Adrenal gland (tissue), 9 donors: ENCODE measurements at regions not wholly inside any gene's neighbourhood (a gene's known extent, or its start where the extent isn't known, plus 50 kb on each side); places are given as distances from the start of the nearest gene placed in this dataset.

Source experiments
- DNase-seq, 7 donors: peaks; one replicate each; pipeline ENCODE4 v3.0.0-alpha.2; 2019 to 2020
- H3K27ac ChIP-seq, 5 donors: fragments of 200-600 bp; sonication (generic) in 4 of 5; 1 replicate in 3 of 5; 2 replicates in 2 of 5; pipeline versions ENCODE4 v1.5.1 to v1.8.0; 2016 to 2020; ENCODE audit warnings: mild to moderate bottlenecking in 1 of 5
- H3K27me3 ChIP-seq: fragments of 200-600 bp; 2 replicates; pipeline ENCODE4 v1.8.0; 2021
- H3K36me3 ChIP-seq, 2 donors: fragments of 200-600 bp; replicated peaks in 1 of 2; 1 replicate in 1 of 2; 2 replicates in 1 of 2; pipeline versions ENCODE4 v1.5.1 to v1.8.0; 2018 to 2022
- H3K4me1 ChIP-seq, 2 donors: fragments of 200-600 bp; replicated peaks in 1 of 2; 1 replicate in 1 of 2; 2 replicates in 1 of 2; pipeline versions ENCODE4 v1.5.1 to v1.8.0; 2018 to 2021
- H3K4me3 ChIP-seq, 4 donors: fragments of 200-600 bp; sonication (generic) in 3 of 4; one replicate each; pipeline ENCODE4 v1.5.1; 2016 to 2018
- H3K9me3 ChIP-seq, 3 donors: fragments of 200-600 bp; sonication (generic) in 1 of 3; replicated peaks in 1 of 3; 1 replicate in 2 of 3; 2 replicates in 1 of 3; pipeline versions ENCODE4 v1.5.1 to v1.8.0; 2016 to 2021
- POLR2A ChIP-seq, 2 donors: fragments of 450-650 bp; IDR thresholded peaks; one replicate each; pipeline ENCODE4 v1.6.1; 2017; ENCODE audit warnings: antibody characterized with exemption in 2 of 2, mild to moderate bottlenecking in 2 of 2, moderate library complexity in 1 of 2
- WGBS, 4 donors: extraction: QIAGEN DNeasy Blood & Tissue Kit in 2 of 4; methylation state at CpG; one replicate each; pipeline versions ENCODE4 v1.1.5 to v1.1.7; 2013 to 2017; 5-methylcytosine and 5-hydroxymethylcytosine counted together
- intact Hi-C, 2 donors: fragments of 100-400 bp; cut with DNase I; formaldehyde crosslinking; loops; one replicate each; pipeline versions ENCODE4 v1.14.1 to v1.15.0; 2022 to 2023
- TF ChIP-seq, protein P1 (sequence below), 6 experiments: fragments of 450-650 bp in 4 of 6; fragments of 200-600 bp in 2 of 6; sonication (generic) in 1 of 6; IDR thresholded peaks; 1 replicate in 5 of 6; 2 replicates in 1 of 6; pipeline versions ENCODE4 v1.5.1 to v1.8.0; 2016 to 2021; ENCODE audit warnings: antibody characterized with exemption in 6 of 6, mild to moderate bottlenecking in 2 of 6, moderate library complexity in 1 of 6
- donor health status: healthy with polysubstance abuse.
- donor health status: Bipolar disorder and iron deficiency.
- donor health status: DM: yes; HTN: yes; CAD: no.
- donor health status: DM: no; HTN: no; CAD: no.
- donor health status: DM: no; HTN: no; CAD: no.

DNA sequence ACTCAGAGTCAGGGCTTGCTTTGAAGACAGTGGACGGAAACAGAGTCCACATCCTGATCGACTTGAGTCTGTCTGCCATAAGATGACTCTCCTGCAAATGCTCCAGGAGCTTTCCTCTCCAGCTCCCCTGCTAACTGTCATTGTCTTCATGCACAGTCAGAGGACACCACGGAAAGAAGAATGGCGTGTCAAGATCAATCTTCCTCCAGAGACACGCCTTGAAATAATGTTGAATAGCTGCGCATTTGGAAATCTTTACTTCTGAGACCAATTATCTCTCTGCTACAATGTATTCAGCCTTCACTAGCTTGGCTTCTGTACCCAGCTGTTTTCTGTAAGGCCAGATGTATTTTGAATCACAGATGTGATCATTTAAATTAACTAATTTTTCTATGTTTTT, 457.2 kb downstream of the CDH2 start:
- H3K4me3 ChIP-seq = no peak overlapping the region
- no peaks in the 10 kb centered on the region for H3K9me3 ChIP-seq
- intact Hi-C loops = no loop called here
- DNase-seq = no peak
- H3K27me3 ChIP-seq = no peaks in the 10 kb centered on the region
- 74 to 84% (median 80%) methylated on average over 6 of the region's 6 CpGs for WGBS, 4 donors
- no peak for TF ChIP-seq POLR2A (IDR thresholded peaks at IDR 0.05)
- TF ChIP-seq, protein P1, sequence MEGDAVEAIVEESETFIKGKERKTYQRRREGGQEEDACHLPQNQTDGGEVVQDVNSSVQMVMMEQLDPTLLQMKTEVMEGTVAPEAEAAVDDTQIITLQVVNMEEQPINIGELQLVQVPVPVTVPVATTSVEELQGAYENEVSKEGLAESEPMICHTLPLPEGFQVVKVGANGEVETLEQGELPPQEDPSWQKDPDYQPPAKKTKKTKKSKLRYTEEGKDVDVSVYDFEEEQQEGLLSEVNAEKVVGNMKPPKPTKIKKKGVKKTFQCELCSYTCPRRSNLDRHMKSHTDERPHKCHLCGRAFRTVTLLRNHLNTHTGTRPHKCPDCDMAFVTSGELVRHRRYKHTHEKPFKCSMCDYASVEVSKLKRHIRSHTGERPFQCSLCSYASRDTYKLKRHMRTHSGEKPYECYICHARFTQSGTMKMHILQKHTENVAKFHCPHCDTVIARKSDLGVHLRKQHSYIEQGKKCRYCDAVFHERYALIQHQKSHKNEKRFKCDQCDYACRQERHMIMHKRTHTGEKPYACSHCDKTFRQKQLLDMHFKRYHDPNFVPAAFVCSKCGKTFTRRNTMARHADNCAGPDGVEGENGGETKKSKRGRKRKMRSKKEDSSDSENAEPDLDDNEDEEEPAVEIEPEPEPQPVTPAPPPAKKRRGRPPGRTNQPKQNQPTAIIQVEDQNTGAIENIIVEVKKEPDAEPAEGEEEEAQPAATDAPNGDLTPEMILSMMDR (IDR thresholded peaks at IDR 0.05) = no peak
- H3K27ac ChIP-seq = no peak overlapping the region
- no peaks in the 10 kb centered on the region for H3K4me1 ChIP-seq
- no peaks in the 10 kb centered on the region for H3K36me3 ChIP-seq

DNA sequence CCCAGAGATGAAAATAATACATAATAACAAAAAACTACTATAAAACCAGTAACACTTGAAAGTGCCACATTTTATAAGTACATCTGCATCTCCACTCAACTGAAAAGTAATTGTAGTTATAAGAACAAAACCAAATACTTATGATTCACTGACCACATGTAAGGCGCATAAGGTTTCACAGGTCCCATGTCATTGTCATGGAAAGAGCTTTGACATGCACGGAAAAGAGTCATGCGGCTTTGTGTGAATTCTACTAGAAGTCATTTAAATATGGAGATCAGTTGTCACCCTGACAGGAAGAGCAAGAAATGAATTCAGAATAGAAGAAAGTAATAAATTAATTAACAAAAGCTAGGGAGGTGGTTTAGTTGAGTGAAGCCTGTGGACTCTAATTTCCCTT, 459.1 kb downstream of the CDH2 start:
- Histone ChIP-seq H3K4me3 (no peak overlapping the region), H3K36me3 (no peaks in the 10 kb centered on the region), H3K9me3 (no peaks in the 10 kb centered on the region), H3K27ac (no peak overlapping the region), H3K27me3 (no peaks in the 10 kb centered on the region), H3K4me1 (no peaks in the 10 kb centered on the region)
- WGBS, 4 donors = 88 to 96% (median 89%) methylated on average over 3 of the region's 3 CpGs
- no peak for DNase-seq
- TF ChIP-seq POLR2A (IDR thresholded peaks at IDR 0.05) = no peak
- TF ChIP-seq, protein P1 (IDR thresholded peaks at IDR 0.05) = no peak
- intact Hi-C loops = no loop called here

DNA sequence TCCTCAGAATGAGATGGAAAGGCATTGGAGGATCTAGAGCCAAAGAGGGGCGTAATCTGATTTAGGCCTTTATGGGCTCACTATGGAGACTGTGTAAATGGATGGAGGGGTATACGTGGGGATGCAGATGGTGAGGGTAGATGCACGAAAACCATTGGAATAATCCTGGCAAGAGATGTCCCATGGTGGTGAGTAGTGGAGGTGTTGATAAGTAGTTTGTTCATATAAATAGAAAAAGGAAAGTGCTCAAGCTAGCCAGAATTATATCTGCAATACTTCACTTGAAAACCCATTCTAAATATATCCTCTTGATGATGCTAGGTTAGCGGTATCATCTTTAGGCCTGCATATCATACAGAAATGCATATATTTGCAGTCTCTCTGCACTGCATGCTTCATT, 459.7 kb downstream of the CDH2 start:
- no peak for DNase-seq
- no peaks in the 10 kb centered on the region for H3K36me3 ChIP-seq
- no peaks in the 10 kb centered on the region for H3K4me1 ChIP-seq
- intact Hi-C loops = no loop called here
- no peaks in the 10 kb centered on the region for H3K9me3 ChIP-seq
- H3K27ac ChIP-seq = no peak overlapping the region
- no peak for TF ChIP-seq POLR2A (IDR thresholded peaks at IDR 0.05)
- TF ChIP-seq, protein P1 (IDR thresholded peaks at IDR 0.05) = no peak
- H3K4me3 ChIP-seq = no peak overlapping the region
- no peaks in the 10 kb centered on the region for H3K27me3 ChIP-seq
- WGBS, 4 donors = 84 to 96% (median 90%) methylated on average over 4 of the region's 4 CpGs

DNA sequence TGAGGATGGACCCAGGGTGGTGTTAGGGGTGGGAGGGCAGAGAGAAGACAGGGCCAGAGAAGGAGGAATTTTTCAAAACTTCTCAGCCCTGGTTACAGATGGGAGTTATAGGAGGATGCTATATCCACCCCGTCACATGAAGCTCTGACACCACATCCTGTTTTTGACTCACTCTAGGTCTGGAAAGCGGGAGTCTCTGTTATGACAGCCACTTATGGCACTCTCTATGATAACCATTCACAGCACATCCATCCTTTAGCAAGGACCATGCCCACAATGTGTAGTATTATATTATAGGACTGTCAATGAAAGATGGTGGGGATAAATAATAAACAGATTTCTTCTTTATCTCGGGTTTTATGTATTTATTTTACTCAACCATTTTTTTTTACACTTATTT, 461.2 kb downstream of the CDH2 start:
- Histone ChIP-seq H3K4me1 (no peaks in the 10 kb centered on the region), H3K9me3 (no peaks in the 10 kb centered on the region), H3K27ac (no peak overlapping the region), H3K27me3 (no peaks in the 10 kb centered on the region), H3K36me3 (no peaks in the 10 kb centered on the region), H3K4me3 (no peak overlapping the region)
- no peak for DNase-seq
- WGBS, 4 donors = 82 to 87% (median 85%) methylated on average over 3 of the region's 3 CpGs
- no peak for TF ChIP-seq POLR2A (IDR thresholded peaks at IDR 0.05)
- TF ChIP-seq, protein P1 (IDR thresholded peaks at IDR 0.05) = no peak
- intact Hi-C loops = no loop called here
